ENCODE measurements at regions not wholly inside any gene's neighbourhood (a gene's known extent, or its start where the extent isn't known, plus 50 kb on each side); places are given as distances from the start of the nearest gene placed in this dataset.
"Not testable (repeated sequence)": the region's sequence is repeated elsewhere in the genome, so short reads cannot be mapped to it uniquely, and the experiment has no call there.

DNA sequence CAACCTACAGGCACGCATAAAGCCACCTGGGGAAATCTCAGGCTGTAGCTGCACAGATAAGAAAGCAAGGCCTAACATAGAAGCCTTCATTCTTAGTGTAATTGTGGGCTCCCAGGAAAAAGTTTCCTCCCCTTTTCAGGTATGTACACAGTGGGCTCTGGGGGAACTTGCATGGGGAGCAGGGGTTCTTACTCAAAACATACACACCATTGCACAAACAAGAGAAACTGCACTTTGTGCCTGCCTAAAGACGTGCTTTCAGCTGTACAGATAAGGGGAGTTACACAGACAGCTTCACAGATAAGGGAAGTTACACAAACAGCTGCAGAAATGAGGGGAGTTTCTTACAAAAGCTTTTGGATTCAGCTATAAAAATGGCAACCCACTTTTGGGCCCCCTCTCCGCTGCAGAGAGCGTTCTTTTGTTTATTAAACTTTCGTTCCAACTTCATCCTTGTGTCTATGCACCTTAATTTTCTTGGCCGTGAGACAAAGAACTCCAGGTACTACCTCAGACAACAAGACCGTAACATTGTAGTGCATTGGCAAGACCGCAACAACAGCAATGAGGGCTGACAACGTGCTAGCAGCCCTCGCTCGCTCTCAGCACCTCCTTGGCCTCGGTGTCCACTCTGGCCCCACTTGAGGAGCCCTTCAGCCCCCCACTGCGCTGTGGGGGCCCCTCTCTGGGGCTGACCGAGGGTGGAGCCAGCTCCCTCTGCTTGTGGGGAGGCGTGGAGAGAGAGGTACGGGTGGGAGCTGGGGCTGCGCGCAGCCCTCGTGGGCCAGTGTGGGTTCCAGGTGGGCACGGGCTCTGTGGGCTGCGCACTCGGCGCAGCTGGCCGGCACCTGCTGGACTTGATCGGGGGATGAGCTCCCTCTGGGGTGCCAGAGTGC is 317.5 kb downstream of the RAPGEF2 start:
- Histone ChIP-seq H2AFZ (ENCODE audit: control insufficient read depth, low read length) (no peak overlapping the region), H3K79me2 (ENCODE audit: control insufficient read depth, insufficient read depth, low read length) (no peaks in the 10 kb centered on the region), H3K9ac (ENCODE audit: control insufficient read depth, extremely low read depth, insufficient read depth, low read length) (no peak overlapping the region), H3K27me3 (ENCODE audit: control insufficient read depth, extremely low read depth, insufficient read depth, low read length) (no peaks in the 10 kb centered on the region), H3K27ac (ENCODE audit: control insufficient read depth, insufficient read depth, low read length) (no peak overlapping the region), H3K4me3 (ENCODE audit: control insufficient read depth in 2 of 3, extremely low read depth in 1 of 3, insufficient read depth in 2 of 3, low read depth in 1 of 3, low read length in 3 of 3) (no peak overlapping the region), H4K20me1 (ENCODE audit: control insufficient read depth, extremely low read depth, insufficient read depth, low read length) (no peaks in the 10 kb centered on the region), H3K4me1 (ENCODE audit: control insufficient read depth, extremely low read depth, insufficient read depth, low read length) (peaks cover 14% of the 10 kb centered on the region), H3K9me1 (ENCODE audit: control insufficient read depth, extremely low read depth, insufficient read depth, low read length) (no peaks in the 10 kb centered on the region), H3K36me3 (ENCODE audit: control insufficient read depth in 2 of 2, extremely low read depth in 1 of 2, insufficient read depth in 2 of 2, low read length in 2 of 2) (no peaks in the 10 kb centered on the region), H3K9me3 (ENCODE audit: control insufficient read depth, low read depth, low read length) (no peaks in the 10 kb centered on the region), H3K4me2 (ENCODE audit: control insufficient read depth, extremely low read depth, insufficient read depth, low read depth, low read length) (no peak overlapping the region)
- DNase-seq (ENCODE audit: low read depth, low spot score) (no peak), FAIRE-seq (no peak)
- dilution Hi-C loops (cut with MboI; ENCODE audit: extremely low pct_ligation_motif_present, low sequenced_read_pairs) = no loop called here
- no peak for TF ChIP-seq EZH2 (IDR thresholded peaks at IDR 0.05; ENCODE audit: low read length)

GRCh38 chr4:159421058-159421419 is 318.2 kb downstream of the RAPGEF2 start:
- FAIRE-seq; H4K20me1 ChIP-seq (ENCODE audit: control insufficient read depth, extremely low read depth, insufficient read depth, low read length); H3K9me1 ChIP-seq (ENCODE audit: control insufficient read depth, extremely low read depth, insufficient read depth, low read length); H3K27me3 ChIP-seq (ENCODE audit: control insufficient read depth, extremely low read depth, insufficient read depth, low read length); H3K27ac ChIP-seq (ENCODE audit: control insufficient read depth, insufficient read depth, low read length); H3K79me2 ChIP-seq (ENCODE audit: control insufficient read depth, insufficient read depth, low read length); H3K4me2 ChIP-seq (ENCODE audit: control insufficient read depth, extremely low read depth, insufficient read depth, low read depth, low read length); H3K36me3 ChIP-seq (ENCODE audit: control insufficient read depth in 2 of 2, extremely low read depth in 1 of 2, insufficient read depth in 2 of 2, low read length in 2 of 2); H2AFZ ChIP-seq (ENCODE audit: control insufficient read depth, low read length); H3K4me3 ChIP-seq (ENCODE audit: control insufficient read depth in 2 of 3, extremely low read depth in 1 of 3, insufficient read depth in 2 of 3, low read depth in 1 of 3, low read length in 3 of 3); DNase-seq (ENCODE audit: low read depth, low spot score); H3K9me3 ChIP-seq (ENCODE audit: control insufficient read depth, low read depth, low read length); H3K9ac ChIP-seq (ENCODE audit: control insufficient read depth, extremely low read depth, insufficient read depth, low read length); dilution Hi-C loops (cut with MboI; ENCODE audit: extremely low pct_ligation_motif_present, low sequenced_read_pairs): not testable (repeated sequence)
- H3K4me1 ChIP-seq (ENCODE audit: control insufficient read depth, extremely low read depth, insufficient read depth, low read length) = peaks cover 14% of the 10 kb centered on the region

DNA sequence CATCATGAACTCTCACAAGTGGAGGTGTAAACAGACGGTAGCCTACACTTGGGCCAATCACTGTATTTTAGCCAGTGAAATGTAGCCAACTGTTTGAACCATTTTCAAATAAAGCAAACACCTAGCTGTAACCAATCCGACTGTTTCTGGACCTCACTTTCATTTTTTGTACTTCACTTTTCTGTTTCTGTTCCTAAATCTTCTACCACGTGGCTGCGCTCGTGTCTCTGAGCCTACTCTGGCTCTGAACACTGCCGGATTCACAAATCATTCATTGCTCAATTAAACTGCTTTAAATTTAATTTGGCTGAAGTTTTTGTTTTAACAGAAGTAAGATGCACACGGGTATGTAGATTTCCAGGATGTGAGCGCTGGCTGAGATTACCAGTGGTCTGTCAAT is 319.1 kb downstream of the RAPGEF2 start:
- DNase-seq (ENCODE audit: low read depth, low spot score) (no peak), FAIRE-seq (no peak)
- Histone ChIP-seq H4K20me1 (ENCODE audit: control insufficient read depth, extremely low read depth, insufficient read depth, low read length) (no peaks in the 10 kb centered on the region), H3K9me3 (ENCODE audit: control insufficient read depth, low read depth, low read length) (no peaks in the 10 kb centered on the region), H3K4me2 (ENCODE audit: control insufficient read depth, extremely low read depth, insufficient read depth, low read depth, low read length) (no peak overlapping the region), H3K27ac (ENCODE audit: control insufficient read depth, insufficient read depth, low read length) (no peak overlapping the region), H3K4me1 (ENCODE audit: control insufficient read depth, extremely low read depth, insufficient read depth, low read length) (peaks cover 9% of the 10 kb centered on the region), H2AFZ (ENCODE audit: control insufficient read depth, low read length) (no peak overlapping the region), H3K9me1 (ENCODE audit: control insufficient read depth, extremely low read depth, insufficient read depth, low read length) (no peaks in the 10 kb centered on the region), H3K9ac (ENCODE audit: control insufficient read depth, extremely low read depth, insufficient read depth, low read length) (no peak overlapping the region), H3K27me3 (ENCODE audit: control insufficient read depth, extremely low read depth, insufficient read depth, low read length) (no peaks in the 10 kb centered on the region), H3K4me3 (ENCODE audit: control insufficient read depth in 2 of 3, extremely low read depth in 1 of 3, insufficient read depth in 2 of 3, low read depth in 1 of 3, low read length in 3 of 3) (no peak overlapping the region), H3K36me3 (ENCODE audit: control insufficient read depth in 2 of 2, extremely low read depth in 1 of 2, insufficient read depth in 2 of 2, low read length in 2 of 2) (no peaks in the 10 kb centered on the region), H3K79me2 (ENCODE audit: control insufficient read depth, insufficient read depth, low read length) (no peaks in the 10 kb centered on the region)
- no peak for TF ChIP-seq EZH2 (IDR thresholded peaks at IDR 0.05; ENCODE audit: low read length)
- dilution Hi-C loops (cut with MboI; ENCODE audit: extremely low pct_ligation_motif_present, low sequenced_read_pairs) = no loop called here

All from keratinocyte (primary cell).